ENCODE measurements at regions not wholly inside any gene's neighbourhood (a gene's known extent, or its start where the extent isn't known, plus 50 kb on each side); places are given as distances from the start of the nearest gene placed in this dataset.
"Not testable (repeated sequence)": the region's sequence is repeated elsewhere in the genome, so short reads cannot be mapped to it uniquely, and the experiment has no call there.

GRCh38 chr11:134980819-134981710 lies 569.0 kb upstream of the B3GAT1 start:
- Histone ChIP-seq H3K27me3 (ENCODE audit: low read depth) (peaks cover 41% of the 10 kb centered on the region), H3K4me1 (no peaks in the 10 kb centered on the region), H3K36me3 (no peaks in the 10 kb centered on the region), H3K4me3 (no peak overlapping the region), H3K27ac (replicated peaks) (no peak overlapping the region), H3K9me3 (replicated peaks) (no peaks in the 10 kb centered on the region)
- no peak for DNase-seq
- intact Hi-C loops (cut with micrococcal nuclease), result no loop called here
- TF ChIP-seq CTCF (IDR thresholded peaks at IDR 0.05; ENCODE audit: borderline replicate concordance), result no peak

- peaks cover 38% of the 10 kb centered on the region for H3K27me3 ChIP-seq (ENCODE audit: low read depth)
- H3K27ac ChIP-seq (replicated peaks), result not testable (repeated sequence)
Measured at GRCh38 chr11:134979089-134979457, 567.0 kb upstream of the B3GAT1 start.

GRCh38 chr11:134978388-134979088 lies 566.5 kb upstream of the B3GAT1 start:
- Histone ChIP-seq H3K27ac (replicated peaks) (no peak overlapping the region), H3K4me1 (no peaks in the 10 kb centered on the region), H3K9me3 (replicated peaks) (no peaks in the 10 kb centered on the region), H3K27me3 (ENCODE audit: low read depth) (peaks cover 39% of the 10 kb centered on the region), H3K36me3 (no peaks in the 10 kb centered on the region), H3K4me3 (no peak overlapping the region)
- DNase-seq, result no peak
- no peak for TF ChIP-seq CTCF (IDR thresholded peaks at IDR 0.05; ENCODE audit: borderline replicate concordance)
- intact Hi-C loops (cut with micrococcal nuclease), result no loop called here

More at GRCh38 chr11:134979089-134979457, 567.0 kb upstream of the B3GAT1 start:
- H3K4me3 ChIP-seq; DNase-seq; H3K36me3 ChIP-seq; intact Hi-C loops (cut with micrococcal nuclease); H3K9me3 ChIP-seq (replicated peaks); H3K4me1 ChIP-seq: not testable (repeated sequence)

- Histone ChIP-seq H3K4me3 (no peak overlapping the region), H3K9me3 (replicated peaks) (no peaks in the 10 kb centered on the region), H3K27ac (replicated peaks) (no peak overlapping the region), H3K36me3 (no peaks in the 10 kb centered on the region), H3K27me3 (ENCODE audit: low read depth) (peaks cover 35% of the 10 kb centered on the region), H3K4me1 (no peaks in the 10 kb centered on the region)
- intact Hi-C loops (cut with micrococcal nuclease), result no loop called here
- TF ChIP-seq CTCF (IDR thresholded peaks at IDR 0.05; ENCODE audit: borderline replicate concordance), result no peak
- no peak for DNase-seq
Measured at GRCh38 chr11:134976551-134976950, 564.5 kb upstream of the B3GAT1 start.

GRCh38 chr11:134975866-134976376 lies 563.9 kb upstream of the B3GAT1 start:
- no peak for TF ChIP-seq CTCF (IDR thresholded peaks at IDR 0.05; ENCODE audit: borderline replicate concordance)
- intact Hi-C loops (cut with micrococcal nuclease), result no loop called here
- H3K9me3 ChIP-seq (replicated peaks), result no peaks in the 10 kb centered on the region
- no peaks in the 10 kb centered on the region for H3K36me3 ChIP-seq
- H3K27ac ChIP-seq (replicated peaks), result no peak overlapping the region
- no peak overlapping the region for H3K4me3 ChIP-seq
- DNase-seq, result no peak
- no peaks in the 10 kb centered on the region for H3K4me1 ChIP-seq
- H3K27me3 ChIP-seq (ENCODE audit: low read depth), result peaks cover 35% of the 10 kb centered on the region

All from left ventricle myocardium inferior (tissue), 1 donor.